ENCODE measurements at regions not wholly inside any gene's neighbourhood (a gene's known extent, or its start where the extent isn't known, plus 50 kb on each side); places are given as distances from the start of the nearest gene placed in this dataset.

GRCh38 chr5:174436750-174437149, 287.6 kb upstream of the MSX2 start:
- Histone ChIP-seq H3K36me3 (ENCODE audit: low read depth) (no peaks in the 10 kb centered on the region), H3K9ac (no peak overlapping the region), H4K20me1 (ENCODE audit: insufficient read depth) (no peaks in the 10 kb centered on the region), H3K79me2 (ENCODE audit: insufficient read depth) (no peaks in the 10 kb centered on the region), H3F3A (ENCODE audit: insufficient read depth) (no peaks in the 10 kb centered on the region), H3K27me3 (replicated peaks; ENCODE audit: insufficient read depth) (no peaks in the 10 kb centered on the region), H3K4me2 (ENCODE audit: unreplicated experiment) (no peak overlapping the region), H3K4me1 (ENCODE audit: insufficient read depth) (no peaks in the 10 kb centered on the region), H3K9me2 (ENCODE audit: insufficient read depth) (no peaks in the 10 kb centered on the region), H3K27ac (no peak overlapping the region), H2AFZ (no peak overlapping the region), H3K9me3 (ENCODE audit: low read depth) (no peaks in the 10 kb centered on the region), H3K4me3 (no peak overlapping the region)
- WGBS, 2 experiments (ENCODE audit: low coverage in 1 of 2, low lambda C conversion rate in 2 of 2, missing lambda C conversion rate in 2 of 2) = 7 to 8% methylated on average over 4 of the region's 4 CpGs
- no peak for DNase-seq
- in situ Hi-C loops (cut with MboI) = no loop called here
- no peak for TF ChIP-seq EZH2 (IDR thresholded peaks at IDR 0.05; ENCODE audit: insufficient read depth, poor library complexity, severe bottlenecking)
- TF ChIP-seq EZH2phosphoT487 (IDR thresholded peaks at IDR 0.05; ENCODE audit: insufficient read depth, low read depth) = no peak

GRCh38 chr5:174444479-174445188, 279.7 kb upstream of the MSX2 start:
- H3K4me3 ChIP-seq = no peak overlapping the region
- no peaks in the 10 kb centered on the region for H3K79me2 ChIP-seq (ENCODE audit: insufficient read depth)
- H3K27ac ChIP-seq = no peak overlapping the region
- 1 to 2% methylated on average over 7 of the region's 7 CpGs for WGBS, 2 experiments (ENCODE audit: low coverage in 1 of 2, low lambda C conversion rate in 2 of 2, missing lambda C conversion rate in 2 of 2)
- H3K9me2 ChIP-seq (ENCODE audit: insufficient read depth) = no peaks in the 10 kb centered on the region
- no peak overlapping the region for H3K4me2 ChIP-seq (ENCODE audit: unreplicated experiment)
- H4K20me1 ChIP-seq (ENCODE audit: insufficient read depth) = no peaks in the 10 kb centered on the region
- in situ Hi-C loops (cut with MboI) = no loop called here
- H3F3A ChIP-seq (ENCODE audit: insufficient read depth) = no peaks in the 10 kb centered on the region
- H3K27me3 ChIP-seq (replicated peaks; ENCODE audit: insufficient read depth) = no peaks in the 10 kb centered on the region
- H3K36me3 ChIP-seq (ENCODE audit: low read depth) = no peaks in the 10 kb centered on the region
- no peak overlapping the region for H2AFZ ChIP-seq
- TF ChIP-seq EZH2phosphoT487 (IDR thresholded peaks at IDR 0.05; ENCODE audit: insufficient read depth, low read depth) (no peak), EZH2 (IDR thresholded peaks at IDR 0.05; ENCODE audit: insufficient read depth, poor library complexity, severe bottlenecking) (no peak)
- H3K9me3 ChIP-seq (ENCODE audit: low read depth) = no peaks in the 10 kb centered on the region
- DNase-seq = no peak
- no peak overlapping the region for H3K9ac ChIP-seq
- H3K4me1 ChIP-seq (ENCODE audit: insufficient read depth) = no peaks in the 10 kb centered on the region

- H3K9me2 ChIP-seq (ENCODE audit: insufficient read depth) = no peaks in the 10 kb centered on the region; the same call in 1 of the 2 replicates
- no peak overlapping the region for H3K4me3 ChIP-seq
- H3K4me2 ChIP-seq (ENCODE audit: unreplicated experiment) = no peak overlapping the region
- H3K9ac ChIP-seq = no peak overlapping the region
- no peak overlapping the region for H2AFZ ChIP-seq
- H3K27ac ChIP-seq = no peak overlapping the region
- H3K79me2 ChIP-seq (ENCODE audit: insufficient read depth) = no peaks in the 10 kb centered on the region
- no peaks in the 10 kb centered on the region for H4K20me1 ChIP-seq (ENCODE audit: insufficient read depth)
- no peaks in the 10 kb centered on the region for H3K36me3 ChIP-seq (ENCODE audit: low read depth)
- no peak for DNase-seq
- H3K27me3 ChIP-seq (replicated peaks; ENCODE audit: insufficient read depth) = no peaks in the 10 kb centered on the region
- WGBS, 2 experiments (ENCODE audit: low coverage in 1 of 2, low lambda C conversion rate in 2 of 2, missing lambda C conversion rate in 2 of 2) = 18 to 21% methylated on average over 6 of the region's 6 CpGs
- no peaks in the 10 kb centered on the region for H3F3A ChIP-seq (ENCODE audit: insufficient read depth)
- H3K4me1 ChIP-seq (ENCODE audit: insufficient read depth) = no peaks in the 10 kb centered on the region
- TF ChIP-seq EZH2 (IDR thresholded peaks at IDR 0.05; ENCODE audit: insufficient read depth, poor library complexity, severe bottlenecking) (no peak), EZH2phosphoT487 (IDR thresholded peaks at IDR 0.05; ENCODE audit: insufficient read depth, low read depth) (no peak)
- peaks cover 4% of the 10 kb centered on the region for H3K9me3 ChIP-seq (ENCODE audit: low read depth)
- in situ Hi-C loops (cut with MboI) = no loop called here
Measured at GRCh38 chr5:174446446-174446845, 277.9 kb upstream of the MSX2 start.

- Histone ChIP-seq H3K4me3 (no peak overlapping the region), H2AFZ (no peak overlapping the region), H3K9ac (no peak overlapping the region), H3K79me2 (ENCODE audit: insufficient read depth) (no peaks in the 10 kb centered on the region), H3K27ac (no peak overlapping the region), H3F3A (ENCODE audit: insufficient read depth) (no peaks in the 10 kb centered on the region), H3K36me3 (ENCODE audit: low read depth) (no peaks in the 10 kb centered on the region), H3K9me3 (ENCODE audit: low read depth) (peaks cover 4% of the 10 kb centered on the region), H3K27me3 (replicated peaks; ENCODE audit: insufficient read depth) (no peaks in the 10 kb centered on the region), H3K9me2 (ENCODE audit: insufficient read depth) (no peaks in the 10 kb centered on the region; the same call in 1 of the 2 replicates), H3K4me1 (ENCODE audit: insufficient read depth) (no peaks in the 10 kb centered on the region), H4K20me1 (ENCODE audit: insufficient read depth) (no peaks in the 10 kb centered on the region), H3K4me2 (ENCODE audit: unreplicated experiment) (no peak overlapping the region)
- WGBS, 2 experiments (ENCODE audit: low coverage in 1 of 2, low lambda C conversion rate in 2 of 2, missing lambda C conversion rate in 2 of 2) = 31 to 36% methylated on average over 10 of the region's 10 CpGs
- no peak for DNase-seq
- TF ChIP-seq EZH2 (IDR thresholded peaks at IDR 0.05; ENCODE audit: insufficient read depth, poor library complexity, severe bottlenecking) (no peak), EZH2phosphoT487 (IDR thresholded peaks at IDR 0.05; ENCODE audit: insufficient read depth, low read depth) (no peak)
- in situ Hi-C loops (cut with MboI) = no loop called here
Measured at GRCh38 chr5:174446988-174447387, 277.4 kb upstream of the MSX2 start.
